ENCODE measurements at regions not wholly inside any gene's neighbourhood (a gene's known extent, or its start where the extent isn't known, plus 50 kb on each side); places are given as distances from the start of the nearest gene placed in this dataset.
"Not testable (repeated sequence)": the region's sequence is repeated elsewhere in the genome, so short reads cannot be mapped to it uniquely, and the experiment has no call there.

DNA sequence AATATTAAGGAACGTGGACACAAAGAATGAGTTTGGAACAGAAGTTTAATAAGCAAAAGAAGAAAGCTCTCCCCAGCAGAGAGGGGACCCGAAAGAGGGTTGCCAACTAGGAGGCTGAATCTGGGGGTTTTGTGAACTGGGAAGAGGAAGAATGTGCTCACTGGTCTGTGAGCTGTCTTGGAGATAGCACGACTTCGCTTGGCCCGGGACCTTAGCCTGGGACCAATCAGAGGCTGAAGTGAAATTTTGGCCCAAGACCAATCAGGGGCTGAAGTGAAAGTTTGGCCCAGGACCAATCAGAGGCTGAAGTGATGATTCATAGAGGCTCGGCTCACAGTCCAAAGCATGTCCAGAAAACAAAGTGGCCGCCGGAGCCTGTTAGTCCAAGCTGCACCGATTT lies 148.0 kb upstream of the ZNF337 start:
- TF ChIP-seq, protein P1, sequence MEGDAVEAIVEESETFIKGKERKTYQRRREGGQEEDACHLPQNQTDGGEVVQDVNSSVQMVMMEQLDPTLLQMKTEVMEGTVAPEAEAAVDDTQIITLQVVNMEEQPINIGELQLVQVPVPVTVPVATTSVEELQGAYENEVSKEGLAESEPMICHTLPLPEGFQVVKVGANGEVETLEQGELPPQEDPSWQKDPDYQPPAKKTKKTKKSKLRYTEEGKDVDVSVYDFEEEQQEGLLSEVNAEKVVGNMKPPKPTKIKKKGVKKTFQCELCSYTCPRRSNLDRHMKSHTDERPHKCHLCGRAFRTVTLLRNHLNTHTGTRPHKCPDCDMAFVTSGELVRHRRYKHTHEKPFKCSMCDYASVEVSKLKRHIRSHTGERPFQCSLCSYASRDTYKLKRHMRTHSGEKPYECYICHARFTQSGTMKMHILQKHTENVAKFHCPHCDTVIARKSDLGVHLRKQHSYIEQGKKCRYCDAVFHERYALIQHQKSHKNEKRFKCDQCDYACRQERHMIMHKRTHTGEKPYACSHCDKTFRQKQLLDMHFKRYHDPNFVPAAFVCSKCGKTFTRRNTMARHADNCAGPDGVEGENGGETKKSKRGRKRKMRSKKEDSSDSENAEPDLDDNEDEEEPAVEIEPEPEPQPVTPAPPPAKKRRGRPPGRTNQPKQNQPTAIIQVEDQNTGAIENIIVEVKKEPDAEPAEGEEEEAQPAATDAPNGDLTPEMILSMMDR (IDR thresholded peaks at IDR 0.05; ENCODE audit: low read depth, low read length) = not testable (repeated sequence)
- TF ChIP-seq POLR2A (IDR thresholded peaks at IDR 0.05; ENCODE audit: extremely low read depth, insufficient read length); MYC (IDR thresholded peaks at IDR 0.05; ENCODE audit: low read depth, low read length): not testable (repeated sequence)
